HG03064 (cell line): ENCODE measurements at regions not wholly inside any gene's neighbourhood (a gene's known extent, or its start where the extent isn't known, plus 50 kb on each side); places are given as distances from the start of the nearest gene placed in this dataset.
"Not testable (repeated sequence)": the region's sequence is repeated elsewhere in the genome, so short reads cannot be mapped to it uniquely, and the experiment has no call there.

Source experiments
- ATAC-seq: cut with Tn5 transposase; IDR thresholded peaks from one replicate; pipeline ENCODE4 v1.9.1; 2021; ENCODE audit warnings: low read depth; ENCODE audit not compliant: unreplicated experiment

DNA sequence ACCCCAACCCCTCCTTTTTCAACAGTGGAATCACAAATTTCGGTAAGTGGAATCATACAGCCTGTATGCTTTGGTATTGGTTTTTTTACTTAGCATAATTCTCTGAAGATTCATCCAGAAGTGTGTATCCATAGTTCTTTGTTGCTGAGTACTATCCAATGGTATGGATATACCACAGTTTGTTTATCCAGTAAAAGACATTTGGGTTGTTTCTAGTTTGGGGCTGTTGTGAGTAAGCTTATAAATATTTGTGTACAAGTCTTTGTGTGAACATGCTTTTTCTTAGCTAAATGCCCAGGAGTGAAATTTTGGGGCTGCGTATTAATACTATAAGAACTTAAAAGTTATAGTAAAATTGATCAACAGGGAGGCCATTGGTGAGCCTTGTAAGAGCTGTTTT, 57.5 kb upstream of the GC start:
- ATAC-seq, result no peak

DNA sequence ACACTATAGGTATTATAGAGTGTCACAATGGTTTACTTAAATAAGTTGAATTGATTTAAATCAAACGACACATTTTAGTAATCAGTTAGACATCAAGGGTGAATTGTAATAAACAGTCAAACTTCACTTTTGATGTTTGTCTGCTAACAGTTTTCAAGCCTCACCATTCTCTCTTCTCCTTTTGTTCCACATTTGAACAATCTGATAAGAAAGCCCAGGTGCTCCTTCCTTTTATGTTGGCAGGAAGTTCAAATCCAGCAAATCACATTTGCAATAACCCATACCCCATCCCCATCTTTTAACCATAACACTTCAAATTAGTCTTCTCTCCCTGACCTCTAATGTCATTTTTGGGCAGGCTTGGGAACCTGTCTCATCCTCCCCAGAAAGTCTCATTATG, 63.4 kb upstream of the GC start:
- no peak for ATAC-seq

DNA sequence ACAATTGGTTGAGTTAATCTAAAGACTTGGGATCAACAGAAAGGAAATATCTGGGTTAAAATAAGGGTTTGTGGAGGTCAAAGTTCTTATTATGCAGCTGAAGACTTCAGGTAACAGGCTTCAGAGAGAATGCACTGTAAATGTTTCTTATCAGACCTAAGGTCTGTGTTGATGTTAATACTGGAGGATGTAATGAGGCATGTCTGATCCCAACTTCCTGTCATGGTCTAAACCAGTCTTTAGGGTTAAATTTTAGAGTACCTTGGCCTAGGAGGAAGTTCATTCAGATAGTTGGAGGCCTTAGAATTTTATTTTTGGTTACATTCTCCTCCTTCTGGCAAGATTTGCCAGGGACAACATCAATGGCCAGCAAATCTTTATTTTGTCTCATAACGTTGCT, 72.1 kb upstream of the GC start:
- ATAC-seq, result no peak

DNA sequence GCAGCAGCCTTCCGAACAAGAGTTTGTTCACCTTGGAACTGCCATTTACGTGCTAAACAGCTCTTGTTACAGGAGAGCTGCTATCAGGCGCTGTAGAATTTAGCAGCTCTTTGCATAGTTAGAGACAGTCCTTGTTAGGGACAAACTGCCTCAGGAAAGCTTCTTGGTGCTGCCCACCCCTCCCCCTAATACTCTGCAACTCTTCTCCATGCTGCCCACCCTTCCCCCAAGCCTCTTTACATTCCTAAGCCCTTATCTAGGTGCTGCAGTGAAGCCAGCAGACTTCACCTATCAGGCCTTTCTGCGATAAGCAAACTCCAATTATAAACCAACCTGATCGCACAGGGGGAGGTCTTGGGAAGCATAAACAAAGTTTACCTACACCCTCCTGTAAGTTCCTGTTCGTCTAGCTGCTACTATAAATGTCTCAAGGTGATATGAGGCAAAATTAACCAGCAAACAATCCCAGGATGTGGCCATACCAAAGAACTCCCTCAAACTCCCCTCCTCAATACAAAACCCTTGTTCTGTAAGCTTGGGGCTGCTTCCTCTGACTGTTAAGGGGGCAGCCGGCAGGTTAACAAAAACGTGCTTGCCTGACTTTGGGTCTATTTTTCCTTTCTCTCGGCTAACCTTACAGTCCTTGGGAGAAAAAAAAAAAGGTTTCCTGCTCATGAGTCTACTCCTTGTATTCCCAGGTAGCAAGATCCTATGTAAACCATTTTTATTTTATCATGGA, 74.0 kb upstream of the GC start:
- ATAC-seq, result no peak

- ATAC-seq, result no peak
Measured at GRCh38 chr4:71860643-71861042, 76.8 kb upstream of the GC start.

GRCh38 chr4:71862315-71862714, 78.4 kb upstream of the GC start:
- no peak for ATAC-seq

DNA sequence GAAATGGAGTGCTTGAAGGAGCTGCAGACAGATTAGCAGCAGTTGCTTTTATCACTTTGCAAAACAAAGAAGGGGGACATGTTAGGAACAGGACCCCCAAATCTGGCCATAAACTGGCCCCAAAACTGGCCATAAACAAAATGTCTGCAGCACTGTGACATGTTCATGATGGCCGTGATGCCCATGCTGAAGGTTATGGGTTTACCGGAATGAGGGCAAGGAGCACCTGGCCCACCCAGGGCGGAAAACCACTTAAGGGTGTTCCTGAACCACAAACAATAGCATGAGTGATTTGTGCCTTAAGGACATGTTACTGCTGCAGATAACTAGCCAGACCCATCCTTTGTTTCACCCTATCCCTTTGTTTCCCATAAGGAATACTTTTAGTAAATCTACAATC, 79.6 kb upstream of the GC start:
- no peak for ATAC-seq

- ATAC-seq, result no peak
Measured at GRCh38 chr4:71864380-71864779, 80.5 kb upstream of the GC start.

GRCh38 chr4:71866212-71866885, 82.5 kb upstream of the GC start:
- ATAC-seq, result no peak

DNA sequence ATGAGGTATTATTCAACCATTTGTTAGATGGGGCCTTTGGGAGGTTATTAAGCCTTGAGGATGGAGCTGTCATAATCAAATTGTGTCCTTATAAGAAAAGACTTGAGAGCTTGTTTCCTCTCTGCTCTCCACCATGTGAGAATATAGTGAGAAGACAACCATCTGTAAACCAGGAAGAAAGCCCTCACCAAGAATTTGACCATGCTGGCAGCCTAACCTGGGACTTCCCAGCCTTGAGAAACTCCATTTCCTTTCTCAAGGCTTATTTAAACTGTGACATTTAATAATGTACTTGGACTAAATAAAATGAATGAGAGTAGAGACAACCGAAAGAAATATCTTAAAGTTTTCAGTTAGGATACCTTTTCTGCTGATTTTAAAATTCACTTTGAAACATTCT, 83.7 kb upstream of the GC start:
- ATAC-seq, result no peak

DNA sequence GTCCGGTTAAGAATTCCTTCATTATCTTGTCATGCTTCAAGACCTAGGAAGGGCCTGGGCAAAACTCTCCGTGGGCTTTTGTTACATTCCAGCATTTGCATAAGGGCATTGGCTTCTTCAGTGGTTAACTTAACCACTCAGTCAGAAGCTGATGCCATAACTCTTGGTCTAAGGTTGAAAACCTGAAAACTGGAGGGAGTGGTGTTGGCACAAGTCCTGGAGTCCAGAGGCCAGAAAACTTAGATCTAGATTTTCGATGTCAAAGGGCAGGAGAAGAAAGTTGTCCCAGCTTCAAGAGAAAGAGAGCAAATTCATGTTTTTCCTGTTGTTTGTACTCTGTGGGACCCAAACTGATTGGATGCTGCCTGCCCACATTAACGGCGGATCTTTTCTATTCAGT, 86.6 kb upstream of the GC start:
- ATAC-seq, result no peak

DNA sequence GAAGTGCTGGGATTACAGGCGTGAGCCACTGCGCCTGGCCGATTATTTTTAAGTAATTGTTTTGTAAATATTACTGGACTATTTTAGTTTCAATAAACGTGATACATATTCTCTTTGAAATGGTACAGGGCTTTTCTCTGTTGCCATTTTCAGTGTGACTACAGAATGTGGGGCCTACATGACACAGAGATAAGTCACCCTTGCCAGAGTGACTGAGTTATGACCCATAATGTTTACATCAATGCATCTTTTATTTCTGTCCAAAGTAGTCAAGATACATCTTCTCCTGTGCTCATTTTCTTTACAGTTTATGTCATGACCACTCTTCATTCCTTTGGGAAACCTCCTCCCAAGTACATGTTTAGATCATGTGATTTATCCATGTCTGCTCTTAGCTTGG, 88.3 kb upstream of the GC start:
- ATAC-seq, result no peak

DNA sequence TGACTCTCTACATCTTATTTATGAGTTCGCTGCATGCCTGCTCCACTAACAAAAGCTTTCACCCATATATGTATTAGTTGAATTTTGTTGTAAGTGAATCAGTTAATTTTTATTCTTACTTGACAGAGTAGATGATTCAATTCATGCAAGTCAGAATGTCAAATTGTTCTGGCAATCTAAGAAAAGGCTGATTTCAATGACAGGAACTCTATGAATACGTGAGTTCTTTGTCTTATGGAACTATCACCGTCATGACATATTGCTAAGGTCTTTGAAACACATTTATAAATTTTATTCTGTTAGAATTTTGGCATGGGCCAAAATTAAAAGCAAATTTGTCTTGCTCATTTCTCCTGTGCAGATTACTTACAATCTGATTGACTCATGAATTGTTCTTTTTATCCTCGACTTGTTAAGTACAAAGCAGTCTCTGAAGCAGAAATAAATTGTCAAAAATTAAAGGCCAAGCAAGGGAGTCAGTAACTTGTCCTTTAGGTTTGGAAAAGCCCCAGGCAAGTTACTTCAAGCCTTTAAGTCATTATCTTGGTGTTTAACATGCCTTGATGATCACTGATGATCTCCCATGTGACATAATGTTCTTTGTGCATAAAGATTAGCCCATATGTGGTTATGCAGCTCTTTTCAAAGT, 89.0 kb upstream of the GC start:
- ATAC-seq, result no peak

DNA sequence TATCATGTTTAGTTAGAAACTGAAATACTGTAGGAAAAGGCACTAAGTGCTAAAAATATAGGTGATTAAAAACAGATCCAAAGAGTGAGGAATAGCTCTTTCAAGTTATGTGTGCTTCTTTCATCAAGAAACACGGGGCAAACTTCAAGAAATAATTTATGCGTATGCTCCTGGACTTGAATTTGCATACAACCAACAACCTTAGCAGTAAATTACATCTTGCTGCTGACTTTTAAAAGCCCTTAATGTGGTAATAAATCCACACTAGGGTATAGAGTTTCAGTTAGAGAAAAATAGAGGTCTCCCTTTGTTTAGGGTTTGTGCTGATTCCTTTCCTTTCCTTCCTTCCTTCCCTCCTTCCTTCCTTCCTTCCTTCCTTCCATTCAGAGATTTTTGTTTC, 94.5 kb upstream of the GC start:
- no peak for ATAC-seq

DNA sequence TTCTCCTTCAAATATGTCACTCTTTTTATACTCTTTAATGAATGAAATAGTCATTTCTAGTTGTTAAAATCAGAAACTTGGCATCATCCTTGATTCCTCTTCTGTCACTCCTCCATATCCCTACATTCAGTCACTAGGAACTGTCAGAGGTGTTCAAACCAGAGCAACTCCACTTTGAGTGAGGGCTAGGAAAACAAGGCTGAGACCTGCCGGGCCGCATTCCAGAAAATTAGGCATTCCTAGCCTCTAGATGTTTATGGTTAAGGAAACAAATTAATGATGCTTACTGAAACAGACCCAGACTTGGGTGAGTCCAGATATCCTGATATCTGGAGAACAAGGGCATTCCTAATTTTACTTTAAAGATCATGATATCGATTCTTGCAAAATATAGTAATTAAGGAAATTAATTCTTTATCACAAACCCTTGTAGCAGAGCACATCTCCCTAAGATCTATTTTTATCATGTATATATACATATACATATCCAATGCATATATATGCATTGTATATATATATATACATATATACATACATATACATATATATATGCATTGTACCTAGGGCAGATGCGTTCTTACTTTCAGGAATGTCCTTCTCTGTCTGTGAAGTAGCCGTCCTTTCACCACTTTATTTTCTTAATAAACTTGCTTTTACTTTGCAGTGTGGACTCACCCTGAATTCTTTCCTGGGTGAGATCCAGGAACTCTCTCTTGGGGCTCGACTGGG, 98.4 kb upstream of the GC start:
- ATAC-seq, result no peak

GRCh38 chr4:71900366-71900765, 116.5 kb upstream of the GC start:
- ATAC-seq, result not testable (repeated sequence)

- not testable (repeated sequence) for ATAC-seq
Measured at GRCh38 chr4:71905594-71905993, 121.7 kb upstream of the GC start.

DNA sequence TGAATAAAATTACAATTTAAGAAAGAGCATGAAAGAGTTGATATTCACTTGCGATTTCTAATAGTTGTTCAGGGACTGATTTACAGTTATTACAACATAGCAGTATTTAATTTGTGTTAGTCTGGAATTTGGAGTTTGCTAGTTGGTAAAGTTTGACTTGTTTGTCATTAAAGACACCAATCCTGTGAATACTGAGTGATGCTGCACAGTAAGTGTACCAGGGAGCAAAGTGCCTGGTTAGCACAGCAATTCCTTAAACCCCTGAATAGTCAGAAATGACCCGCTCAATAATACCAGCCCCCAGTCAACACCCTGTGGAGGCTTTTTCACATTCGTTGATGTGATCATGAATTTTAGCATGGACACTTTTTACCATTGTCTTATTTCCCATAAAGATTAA, 122.2 kb upstream of the GC start:
- ATAC-seq, result no peak

- no peak for ATAC-seq
Measured at GRCh38 chr4:71907071-71907470, 123.2 kb upstream of the GC start.

DNA sequence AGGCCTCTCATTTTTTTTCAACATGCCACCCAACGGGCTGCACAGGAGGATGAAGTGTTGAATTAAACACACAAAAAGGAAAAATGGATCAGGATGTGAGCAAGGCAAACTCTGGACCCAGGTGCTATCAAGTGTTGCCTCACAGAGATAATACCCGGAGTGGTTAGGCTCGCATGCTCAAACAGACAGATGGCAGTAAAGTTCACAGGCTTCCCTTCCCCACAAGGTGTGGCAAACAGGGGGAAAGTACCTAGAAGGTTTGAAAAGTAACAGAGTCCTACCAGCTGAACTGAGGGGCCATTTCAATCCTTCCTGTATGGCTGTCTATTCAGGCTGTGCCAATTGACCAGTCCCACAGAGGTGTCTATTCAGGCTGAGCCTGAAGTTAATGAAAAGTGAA, 123.9 kb upstream of the GC start:
- ATAC-seq, result peak; percentile 86

DNA sequence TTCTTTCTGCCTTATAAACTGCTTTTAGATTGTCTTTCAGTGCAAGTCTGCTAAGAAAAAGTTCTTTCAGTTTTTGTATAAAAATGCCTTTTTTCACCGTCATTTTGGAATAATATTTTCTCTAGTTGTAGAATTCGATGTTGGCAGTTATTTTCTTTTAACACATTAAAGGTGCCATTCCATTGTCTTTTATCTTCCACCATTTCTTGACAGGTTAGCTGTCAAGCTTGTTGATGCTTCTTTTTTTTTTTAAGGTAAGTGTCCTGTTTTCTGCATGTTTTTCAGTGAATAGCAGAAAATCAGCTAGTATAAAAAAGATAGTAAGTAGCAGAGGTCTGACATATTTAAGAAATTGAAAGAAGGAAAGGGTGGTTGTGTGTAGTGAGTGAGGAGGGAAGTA, 118.5 kb upstream of the NPFFR2 start:
- ATAC-seq, result no peak
